ENCODE measurements at regions not wholly inside any gene's neighbourhood (a gene's known extent, or its start where the extent isn't known, plus 50 kb on each side); places are given as distances from the start of the nearest gene placed in this dataset.

DNA sequence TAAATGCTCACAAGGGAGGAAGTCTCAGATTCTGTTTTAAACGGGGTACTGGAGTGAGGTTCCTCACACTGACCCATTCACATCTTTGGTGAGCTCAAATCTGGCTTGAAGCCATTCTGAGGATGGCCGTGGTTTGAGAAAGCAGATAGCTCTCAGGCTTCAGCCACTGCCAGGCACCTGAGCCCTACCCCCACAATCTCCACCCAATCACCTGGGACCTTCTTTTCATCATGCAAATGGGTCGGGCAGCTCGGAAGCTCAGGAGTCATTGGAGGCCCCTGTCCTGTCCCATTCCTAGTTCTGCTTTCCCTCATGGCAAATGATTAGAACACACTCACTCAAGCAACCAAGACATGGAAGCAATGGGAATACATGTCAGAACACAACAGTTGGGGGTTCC lies 141.4 kb upstream of the ETS2 start:
- TF ChIP-seq CTCF (conservative IDR thresholded peaks at IDR 0.05), result no peak
- no peak for TF ChIP-seq ZFX (IDR thresholded peaks at IDR 0.05)
